ENCODE measurements at regions not wholly inside any gene's neighbourhood (a gene's known extent, or its start where the extent isn't known, plus 50 kb on each side); places are given as distances from the start of the nearest gene placed in this dataset.

DNA sequence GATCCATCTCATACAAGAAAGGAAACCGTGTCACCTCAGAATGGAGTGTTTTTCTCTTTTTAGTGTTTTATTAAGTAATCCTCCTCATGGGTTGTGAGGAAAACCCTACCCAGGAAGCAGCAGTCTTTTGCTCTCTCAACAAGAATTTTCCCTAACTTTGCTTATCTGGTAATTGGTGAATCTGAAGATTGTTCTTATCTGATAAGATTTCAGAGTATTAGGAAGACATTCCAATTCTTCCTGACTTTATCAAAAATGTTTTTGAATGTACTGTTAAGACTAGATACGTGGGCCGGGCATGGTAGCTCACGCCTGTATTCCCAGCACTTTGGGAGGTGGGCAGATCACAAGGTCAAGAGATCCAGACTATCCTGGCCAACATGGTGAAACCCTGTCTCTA is 86.0 kb downstream of the PHLDA1 start:
- TF ChIP-seq POLR2A (IDR thresholded peaks at IDR 0.05; ENCODE audit: low read length): no peak
- TF ChIP-seq GATA1 (IDR thresholded peaks at IDR 0.05; ENCODE audit: low read depth, low read length): no peak
